OCI-LY7 (cell line): ENCODE measurements at regions not wholly inside any gene's neighbourhood (a gene's known extent, or its start where the extent isn't known, plus 50 kb on each side); places are given as distances from the start of the nearest gene placed in this dataset.

Experiments used
- BruUV-seq: library from RNA; stranded (reverse); fragments of 400-500 nt; replicated peaks from 2 replicates; lab custom pipeline; 2021; lab: Mats Ljungman, UMichigan
- CTCF ChIA-PET: fragments of 300-600 bp; sonication (Branson Sonifier 250); formaldehyde crosslinking; loops from one replicate; lab custom pipeline; 2022; ENCODE audit warnings: antibody characterized with exemption; ENCODE audit not compliant: unreplicated experiment; lab: Charles Lee
- POLR2A ChIA-PET: fragments of 300-600 bp; sonication (Branson Sonifier 250); formaldehyde crosslinking; loops from one replicate; lab custom pipeline; 2022; ENCODE audit warnings: antibody characterized with exemption; lab: Charles Lee
- DNase-seq: peaks from one replicate; pipeline ENCODE4 v3.0.0-alpha.2; 2015; ENCODE audit warnings: low spot score
- H2AFZ ChIP-seq: fragments of 200-600 bp; sonication (generic), shearing (Covaris generic); 2 replicates; pipeline ENCODE4 v1.6.1; 2014; ENCODE audit warnings: mild to moderate bottlenecking, antibody characterized with exemption, low read length, moderate library complexity
- H3K27ac ChIP-seq: fragments of 200-600 bp; sonication (generic); 2 replicates; pipeline ENCODE4 v1.5.1; 2014; ENCODE audit warnings: mixed run types, low read depth, mild to moderate bottlenecking, moderate library complexity, low read length, inconsistent platforms; ENCODE audit not compliant: poor library complexity, severe bottlenecking
- H3K36me3 ChIP-seq: fragments of 200-600 bp; sonication (generic); 2 replicates; pipeline ENCODE4 v1.6.1; 2014; ENCODE audit warnings: mild to moderate bottlenecking, antibody characterized with exemption, low read length, moderate library complexity, mixed read lengths; ENCODE audit not compliant: insufficient read depth
- H3K4me1 ChIP-seq: fragments of 200-600 bp; sonication (generic); 2 replicates; pipeline ENCODE4 v1.5.1; 2014; ENCODE audit warnings: mild to moderate bottlenecking, low read length; ENCODE audit not compliant: insufficient read depth, poor library complexity, severe bottlenecking
- H3K4me2 ChIP-seq: fragments of 200-600 bp; sonication (generic); 2 replicates; pipeline ENCODE4 v1.6.1; 2014; ENCODE audit warnings: mild to moderate bottlenecking, low read length
- H3K4me3 ChIP-seq: fragments of 200-600 bp; sonication (generic); 2 replicates; pipeline ENCODE4 v1.5.1; 2014; ENCODE audit warnings: mild to moderate bottlenecking, low read depth, low read length; ENCODE audit not compliant: poor library complexity, severe bottlenecking
- H3K79me2 ChIP-seq: fragments of 200-600 bp; sonication (generic); 2 replicates; pipeline ENCODE4 v1.6.1; 2016; ENCODE audit warnings: low read depth, mild to moderate bottlenecking, low read length, moderate library complexity, mixed read lengths; ENCODE audit not compliant: insufficient read depth
- H3K9me2 ChIP-seq: fragments of 200-600 bp; sonication (generic); 2 replicates; pipeline ENCODE4 v1.6.1; 2016; ENCODE audit warnings: mild to moderate bottlenecking, low read length, mixed read lengths; ENCODE audit not compliant: insufficient read depth
- H3K9me3 ChIP-seq: fragments of 200-600 bp; sonication (generic); 2 replicates; pipeline ENCODE4 v1.6.1; 2014; ENCODE audit warnings: mild to moderate bottlenecking, mixed run types, low read length, mixed read lengths
- H4K20me1 ChIP-seq: fragments of 200-600 bp; sonication (generic); 2 replicates; pipeline ENCODE4 v1.6.1; 2014; ENCODE audit warnings: mild to moderate bottlenecking, antibody characterized with exemption, low read length, moderate library complexity, mixed read lengths; ENCODE audit not compliant: insufficient read depth
- EZH2phosphoT487 ChIP-seq: fragments of 200-600 bp; sonication (generic); IDR thresholded peaks from 2 replicates; pipeline ENCODE4 v1.6.1; 2018; ENCODE audit warnings: low read depth, borderline replicate concordance, mild to moderate bottlenecking, mixed run types, antibody characterized with exemption, low read length, moderate library complexity, mixed read lengths
- intact Hi-C: fragments of 100-400 bp; cut with micrococcal nuclease; formaldehyde crosslinking; loops from one replicate; pipeline ENCODE4 v1.10.0; 2022; ENCODE audit not compliant: unreplicated experiment
- TF ChIP-seq, protein P1 (sequence below): fragments of 200-600 bp; sonication (generic); conservative IDR thresholded peaks from 2 replicates; pipeline ENCODE4 v1.5.1; 2014; ENCODE audit warnings: mild to moderate bottlenecking, antibody characterized with exemption, low read length, moderate library complexity, mixed read lengths

DNA sequence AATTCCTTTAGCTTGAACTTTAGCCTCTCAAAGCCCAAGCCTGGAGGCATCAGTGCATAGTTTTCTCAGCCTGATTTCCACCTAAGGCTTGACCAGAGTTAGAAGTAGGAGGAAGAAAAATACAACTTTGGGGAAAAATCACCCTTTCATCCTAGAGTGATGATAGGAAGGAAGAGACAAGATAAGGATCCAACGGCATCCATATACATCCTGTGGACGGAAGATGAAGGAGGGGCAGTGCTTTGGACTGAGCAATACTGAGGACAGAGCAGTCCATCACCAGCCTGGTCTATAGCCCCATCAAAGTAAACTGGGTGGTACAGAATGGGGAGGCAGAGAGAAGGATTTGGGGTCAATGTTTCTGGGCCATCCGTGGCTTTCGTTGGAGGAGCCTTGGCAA, 247.9 kb downstream of the FAM76B start:
- DNase-seq = no peak
- H3K9me3 ChIP-seq = no peaks in the 10 kb centered on the region
- no peaks in the 10 kb centered on the region for H3K4me1 ChIP-seq
- H3K4me2 ChIP-seq = no peak overlapping the region
- no peak overlapping the region for H2AFZ ChIP-seq
- no peak for TF ChIP-seq EZH2phosphoT487
- TF ChIP-seq, protein P1, sequence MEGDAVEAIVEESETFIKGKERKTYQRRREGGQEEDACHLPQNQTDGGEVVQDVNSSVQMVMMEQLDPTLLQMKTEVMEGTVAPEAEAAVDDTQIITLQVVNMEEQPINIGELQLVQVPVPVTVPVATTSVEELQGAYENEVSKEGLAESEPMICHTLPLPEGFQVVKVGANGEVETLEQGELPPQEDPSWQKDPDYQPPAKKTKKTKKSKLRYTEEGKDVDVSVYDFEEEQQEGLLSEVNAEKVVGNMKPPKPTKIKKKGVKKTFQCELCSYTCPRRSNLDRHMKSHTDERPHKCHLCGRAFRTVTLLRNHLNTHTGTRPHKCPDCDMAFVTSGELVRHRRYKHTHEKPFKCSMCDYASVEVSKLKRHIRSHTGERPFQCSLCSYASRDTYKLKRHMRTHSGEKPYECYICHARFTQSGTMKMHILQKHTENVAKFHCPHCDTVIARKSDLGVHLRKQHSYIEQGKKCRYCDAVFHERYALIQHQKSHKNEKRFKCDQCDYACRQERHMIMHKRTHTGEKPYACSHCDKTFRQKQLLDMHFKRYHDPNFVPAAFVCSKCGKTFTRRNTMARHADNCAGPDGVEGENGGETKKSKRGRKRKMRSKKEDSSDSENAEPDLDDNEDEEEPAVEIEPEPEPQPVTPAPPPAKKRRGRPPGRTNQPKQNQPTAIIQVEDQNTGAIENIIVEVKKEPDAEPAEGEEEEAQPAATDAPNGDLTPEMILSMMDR = no peak
- CTCF ChIA-PET = no interaction called here
- H3K9me2 ChIP-seq = peaks cover 3% of the 10 kb centered on the region; the same call in 1 of the 2 replicates
- no peaks in the 10 kb centered on the region for H4K20me1 ChIP-seq
- no peak overlapping the region for H3K4me3 ChIP-seq
- intact Hi-C loops = loop anchor here (10.0 kb wide), 1 partner anchor 163 kb away; no protein-coding TSS in a partner anchor
- no peak overlapping the region for H3K27ac ChIP-seq
- POLR2A ChIA-PET = interaction anchor here (0.5 kb wide), 1 partner anchor 164 kb away, joined by 3 read pairs; no protein-coding TSS in a partner anchor
- no peaks in the 10 kb centered on the region for H3K36me3 ChIP-seq
- H3K79me2 ChIP-seq = no peaks in the 10 kb centered on the region
- no TSS peak for BruUV-seq

DNA sequence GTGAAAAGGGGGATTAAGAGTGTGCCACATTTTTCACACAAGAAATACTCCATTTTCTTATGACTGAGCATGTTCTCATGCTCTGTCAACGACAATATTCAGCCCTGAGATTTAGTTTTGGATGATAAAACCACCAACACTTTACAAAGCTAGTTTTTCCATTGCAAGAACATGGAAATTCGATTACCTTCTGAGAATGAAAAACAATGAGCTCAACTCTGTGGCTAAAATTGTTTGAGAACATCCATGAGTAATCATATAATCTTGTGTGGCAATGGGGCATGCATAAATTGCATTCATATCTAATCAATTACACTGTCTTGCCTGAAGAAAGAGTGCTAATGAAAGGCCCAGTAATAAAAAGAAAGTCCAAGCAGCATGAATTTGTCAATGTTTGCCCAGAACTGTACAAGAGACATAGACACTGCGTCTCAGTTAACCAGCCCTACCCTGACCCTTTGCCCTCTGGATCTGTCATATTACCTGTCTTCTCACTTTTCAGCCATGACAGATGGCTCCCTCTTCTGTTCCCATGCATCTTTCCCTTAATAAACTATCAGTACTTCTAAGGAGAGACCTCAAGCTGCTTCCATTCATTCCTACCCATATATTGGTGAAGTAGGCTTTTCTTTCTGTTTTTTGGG, 253.4 kb downstream of the FAM76B start:
- Histone ChIP-seq H3K4me3 (no peak overlapping the region), H2AFZ (no peak overlapping the region), H3K4me2 (no peak overlapping the region), H3K4me1 (no peaks in the 10 kb centered on the region), H3K9me3 (no peaks in the 10 kb centered on the region), H4K20me1 (no peaks in the 10 kb centered on the region), H3K36me3 (no peaks in the 10 kb centered on the region), H3K9me2 (peaks cover 3% of the 10 kb centered on the region; the same call in 1 of the 2 replicates), H3K79me2 (no peaks in the 10 kb centered on the region), H3K27ac (no peak overlapping the region)
- intact Hi-C loops = no loop called here
- BruUV-seq = no TSS peak
- POLR2A ChIA-PET = interaction anchor here (0.6 to 1.4 kb wide), 3 partner anchors 19 to 907 kb away, joined by 3 to 4 read pairs (median 4); no protein-coding TSS in a partner anchor
- DNase-seq = no peak
- TF ChIP-seq EZH2phosphoT487 = no peak
- TF ChIP-seq, protein P1 = no peak
- CTCF ChIA-PET = no interaction called here

DNA sequence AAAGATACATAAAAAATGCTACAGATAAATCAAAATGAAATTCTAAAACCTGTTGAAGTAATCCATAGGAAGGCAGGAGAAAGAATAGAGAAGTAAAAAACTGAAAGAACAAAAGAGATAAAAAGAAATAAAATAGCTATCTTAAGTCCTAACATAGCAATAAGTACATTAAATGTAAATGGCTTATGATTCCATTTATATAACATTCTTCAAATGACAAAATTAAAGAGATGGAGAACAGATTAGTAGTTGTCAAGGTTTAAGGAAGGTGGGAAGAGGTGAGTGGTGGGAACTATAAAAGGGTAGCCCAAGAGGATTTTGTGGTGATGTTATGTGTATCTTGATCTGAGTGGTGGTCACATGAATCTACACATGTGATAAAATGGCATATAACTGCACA, 254.8 kb downstream of the FAM76B start:
- H3K27ac ChIP-seq = no peak overlapping the region
- no peak overlapping the region for H3K4me2 ChIP-seq
- BruUV-seq = no TSS peak
- CTCF ChIA-PET = no interaction called here
- H4K20me1 ChIP-seq = no peaks in the 10 kb centered on the region
- H3K4me3 ChIP-seq = no peak overlapping the region
- H3K79me2 ChIP-seq = no peaks in the 10 kb centered on the region
- no peaks in the 10 kb centered on the region for H3K9me2 ChIP-seq
- no peak for DNase-seq
- intact Hi-C loops = no loop called here
- H2AFZ ChIP-seq = no peak overlapping the region
- H3K9me3 ChIP-seq = no peaks in the 10 kb centered on the region
- TF ChIP-seq EZH2phosphoT487 = no peak
- TF ChIP-seq, protein P1 = no peak
- H3K4me1 ChIP-seq = no peaks in the 10 kb centered on the region
- H3K36me3 ChIP-seq = no peaks in the 10 kb centered on the region
- POLR2A ChIA-PET = interaction anchor here (0.6 kb wide), 1 partner anchor 53 kb away, joined by 3 read pairs; no protein-coding TSS in a partner anchor
